H1 (cell line): ENCODE measurements at regions not wholly inside any gene's neighbourhood (a gene's known extent, or its start where the extent isn't known, plus 50 kb on each side); places are given as distances from the start of the nearest gene placed in this dataset.

Source experiments
- CTCF ChIA-PET: fragments of 300-600 bp; sonication (Branson Sonifier 250); formaldehyde crosslinking; loops from one replicate; lab custom pipeline; 2021; ENCODE audit not compliant: partially characterized antibody; lab: Charles Lee
- POLR2A ChIA-PET: fragments of 300-600 bp; sonication (Branson Sonifier 250); formaldehyde crosslinking; loops from one replicate; lab custom pipeline; 2021; ENCODE audit warnings: inconsistent platforms; ENCODE audit not compliant: partially characterized antibody; lab: Charles Lee
- DNase-seq, 2 experiments: peaks; one replicate each; pipeline versions ENCODE4 v3.0.0 to v3.0.0-alpha.2; 2010 to 2022; ENCODE audit warnings: low spot score in 2 of 2, low read depth in 1 of 2, mixed read lengths in 1 of 2
- FAIRE-seq: peaks from 2 replicates; lab custom pipeline; 2011; peaks lifted over from hg19 to GRCh38; lab: Jason Lieb, UNC
- H2AFZ ChIP-seq: 2 replicates; pipeline ENCODE4 v1.8.1; 2012; ENCODE audit warnings: low read length, inconsistent platforms
- H2AK5ac ChIP-seq: 2 replicates; pipeline ENCODE4 v1.6.1; 2013; ENCODE audit warnings: low read depth, low read length
- H2BK120ac ChIP-seq: replicated peaks from 2 replicates; pipeline ENCODE3; 2013; ENCODE audit warnings: low read depth, low read length, inconsistent platforms
- H2BK12ac ChIP-seq: 2 replicates; pipeline ENCODE4 v1.6.1; 2013; ENCODE audit warnings: low read depth, low read length
- H2BK15ac ChIP-seq: 2 replicates; pipeline ENCODE4 v1.6.1; 2013; ENCODE audit warnings: low read length
- H2BK20ac ChIP-seq: 2 replicates; pipeline ENCODE4 v1.6.1; 2013; ENCODE audit warnings: low read length
- H2BK5ac ChIP-seq: 2 replicates; pipeline ENCODE4 v1.6.1; 2013; ENCODE audit warnings: low read depth, low read length
- H3K14ac ChIP-seq: 2 replicates; pipeline ENCODE4 v1.6.1; 2013; ENCODE audit warnings: inconsistent platforms; ENCODE audit not compliant: insufficient read length
- H3K18ac ChIP-seq: 2 replicates; pipeline ENCODE4 v1.6.1; 2013; ENCODE audit warnings: low read length; ENCODE audit errors: extremely low read depth
- H3K23ac ChIP-seq: 2 replicates; pipeline ENCODE4 v1.6.1; 2013; ENCODE audit warnings: inconsistent platforms; ENCODE audit not compliant: insufficient read length
- H3K23me2 ChIP-seq: 2 replicates; pipeline ENCODE4 v1.6.1; 2013; ENCODE audit warnings: low read depth, low read length
- H3K27ac ChIP-seq: 2 replicates; pipeline ENCODE4 v1.6.1; 2011; ENCODE audit warnings: low read depth, low read length, inconsistent platforms
- H3K27me3 ChIP-seq, 4 experiments: replicated peaks in 1 of 4; 1 replicate in 1 of 4; 2 replicates in 3 of 4; pipeline versions ENCODE4 v1.6.1 to v1.8.1; 2011 to 2013; ENCODE audit warnings: low read length in 3 of 4, mild to moderate bottlenecking in 3 of 4, inconsistent platforms in 2 of 4, mixed read lengths in 2 of 4, moderate library complexity in 1 of 4; ENCODE audit not compliant: control insufficient read depth in 3 of 4, insufficient read depth in 3 of 4; ENCODE audit errors: extremely low read depth in 1 of 4
- H3K36me3 ChIP-seq, 4 experiments: 2 replicates each; pipeline versions ENCODE4 v1.6.1 to v1.8.1; 2011 to 2013; ENCODE audit warnings: mild to moderate bottlenecking in 4 of 4, low read length in 3 of 4, moderate library complexity in 2 of 4, control low read depth in 1 of 4, inconsistent platforms in 1 of 4; ENCODE audit not compliant: insufficient read depth in 4 of 4, control insufficient read depth in 2 of 4
- H3K4ac ChIP-seq: replicated peaks from 2 replicates; pipeline ENCODE3; 2013; ENCODE audit warnings: low read length, low read depth, mixed read lengths, inconsistent platforms; ENCODE audit not compliant: insufficient read length
- H3K4me1 ChIP-seq, 4 experiments: replicated peaks in 1 of 4; 1 replicate in 1 of 4; 2 replicates in 3 of 4; pipeline versions ENCODE4 v1.6.1 to v1.8.1; 2011 to 2013; ENCODE audit warnings: low read length in 3 of 4, inconsistent platforms in 2 of 4, mixed read lengths in 1 of 4; ENCODE audit not compliant: insufficient read depth in 4 of 4, control insufficient read depth in 3 of 4
- H3K4me2 ChIP-seq, 2 experiments: 2 replicates each; pipeline versions ENCODE4 v1.6.1 to v1.8.1; 2011 to 2013; ENCODE audit warnings: low read depth in 2 of 2, low read length in 2 of 2, control low read depth in 1 of 2, inconsistent platforms in 1 of 2, mild to moderate bottlenecking in 1 of 2; ENCODE audit not compliant: insufficient read depth in 1 of 2
- H3K4me3 ChIP-seq, 4 experiments: fragments of 200-600, 300-600 bp in 1 of 4; sonication (generic), shearing (Covaris generic), sonication (Bioruptor Twin) in 1 of 4; 2 replicates each; pipeline versions ENCODE4 v1.5.1 to v1.8.1; 2011 to 2016; ENCODE audit warnings: low read length in 4 of 4, low read depth in 3 of 4, control low read depth in 2 of 4, inconsistent platforms in 2 of 4, mild to moderate bottlenecking in 2 of 4, mixed read lengths in 1 of 4, moderate library complexity in 1 of 4; ENCODE audit not compliant: insufficient read depth in 2 of 4; ENCODE audit errors: extremely low read depth in 1 of 4
- H3K56ac ChIP-seq: replicated peaks from 2 replicates; pipeline ENCODE3; 2013; ENCODE audit warnings: low read depth, mild to moderate bottlenecking, mixed read lengths, low read length, inconsistent platforms; ENCODE audit not compliant: insufficient read length
- H3K79me1 ChIP-seq: 2 replicates; pipeline ENCODE4 v1.6.1; 2013; ENCODE audit warnings: low read depth, low read length, control low read depth
- H3K79me2 ChIP-seq, 2 experiments: 2 replicates each; pipeline versions ENCODE4 v1.6.1 to v1.8.1; 2012 to 2013; ENCODE audit warnings: low read length in 2 of 2, mild to moderate bottlenecking in 2 of 2, inconsistent platforms in 1 of 2; ENCODE audit not compliant: insufficient read depth in 2 of 2, control insufficient read depth in 1 of 2
- H3K9ac ChIP-seq, 4 experiments: replicated peaks in 1 of 4; 1 replicate in 1 of 4; 2 replicates in 3 of 4; pipeline versions ENCODE4 v1.6.1 to v1.8.1; 2011 to 2013; ENCODE audit warnings: low read depth in 3 of 4, low read length in 3 of 4, control low read depth in 2 of 4, mild to moderate bottlenecking in 2 of 4, moderate library complexity in 2 of 4, inconsistent platforms in 1 of 4; ENCODE audit errors: extremely low read depth in 1 of 4
- H3K9me3 ChIP-seq, 2 experiments: 2 replicates each; pipeline versions ENCODE4 v1.6.1 to v1.8.1; 2012 to 2013; ENCODE audit warnings: mild to moderate bottlenecking in 2 of 2, moderate library complexity in 2 of 2, control low read depth in 1 of 2, inconsistent platforms in 1 of 2, low read depth in 1 of 2, low read length in 1 of 2, mixed read lengths in 1 of 2; ENCODE audit not compliant: insufficient read depth in 2 of 2
- H4K20me1 ChIP-seq, 2 experiments: replicated peaks in 1 of 2; 2 replicates each; pipeline versions ENCODE3 to v1.8.1; 2011 to 2013; ENCODE audit warnings: inconsistent platforms in 2 of 2, low read length in 2 of 2, mild to moderate bottlenecking in 1 of 2; ENCODE audit not compliant: insufficient read depth in 2 of 2, control insufficient read depth in 1 of 2
- H4K5ac ChIP-seq: 2 replicates; pipeline ENCODE4 v1.6.1; 2013; ENCODE audit warnings: low read length, low read depth, mixed read lengths, inconsistent platforms; ENCODE audit not compliant: insufficient read length
- H4K8ac ChIP-seq: 2 replicates; pipeline ENCODE4 v1.8.0; 2013; ENCODE audit warnings: mild to moderate bottlenecking, moderate library complexity, low read length, inconsistent platforms; ENCODE audit not compliant: insufficient read depth; ENCODE audit errors: extremely low read depth
- H4K91ac ChIP-seq: replicated peaks from 2 replicates; pipeline ENCODE3; 2013; ENCODE audit warnings: low read length, mixed read lengths, inconsistent platforms; ENCODE audit not compliant: insufficient read length
- ASH2L ChIP-seq: fragments of 200-600, 300-600 bp; sonication (generic); IDR thresholded peaks from one replicate; pipeline ENCODE4 v1.7.1; 2017; ENCODE audit warnings: low read length
- CREB1 ChIP-seq: IDR thresholded peaks from 2 replicates; pipeline ENCODE4 v1.6.1; 2012; ENCODE audit warnings: inconsistent platforms
- CTCF ChIP-seq, 3 experiments: IDR thresholded peaks; 1 replicate in 2 of 3; 2 replicates in 1 of 3; pipeline versions ENCODE4 v1.5.1 to v1.6.1; 2011; ENCODE audit warnings: low read length in 3 of 3, mild to moderate bottlenecking in 3 of 3, inconsistent platforms in 2 of 3, low read depth in 1 of 3, moderate library complexity in 1 of 3; ENCODE audit not compliant: insufficient read depth in 1 of 3; ENCODE audit errors: control extremely low read depth in 1 of 3
- KDM4A ChIP-seq: IDR thresholded peaks from one replicate; pipeline ENCODE4 v1.7.1; 2012; ENCODE audit warnings: low read depth, mild to moderate bottlenecking, moderate library complexity, low read length, inconsistent platforms; ENCODE audit not compliant: severe bottlenecking
- KDM5A ChIP-seq: fragments of 200-600 bp; IDR thresholded peaks from 2 replicates; pipeline ENCODE4 v1.7.1; 2012; ENCODE audit warnings: mild to moderate bottlenecking, low read length, inconsistent platforms, mixed read lengths
- MAFK ChIP-seq: IDR thresholded peaks from 2 replicates; pipeline ENCODE4 v1.6.1; 2012; ENCODE audit warnings: low read depth, mild to moderate bottlenecking, improper control_type of control experiment, low read length
- RBBP5 ChIP-seq: IDR thresholded peaks from 2 replicates; pipeline ENCODE4 v1.7.1; 2012; ENCODE audit warnings: low read depth, mild to moderate bottlenecking, inconsistent platforms, low read length, moderate library complexity, borderline replicate concordance
- RXRA ChIP-seq: IDR thresholded peaks from 2 replicates; pipeline ENCODE4 v1.6.1; 2011; ENCODE audit warnings: low read depth, mild to moderate bottlenecking, low read length, moderate library complexity; ENCODE audit not compliant: insufficient read depth
- SRF ChIP-seq: IDR thresholded peaks from 2 replicates; pipeline ENCODE4 v1.6.1; 2011; ENCODE audit warnings: mild to moderate bottlenecking, low read depth, low read length, moderate library complexity
- TAF1 ChIP-seq: IDR thresholded peaks from 2 replicates; pipeline ENCODE4 v1.6.1; 2011; ENCODE audit warnings: mild to moderate bottlenecking, low read depth, low read length
- WGBS, 2 experiments: shearing (Covaris generic) in 1 of 2; methylation state at CpG; one replicate each; pipeline versions ENCODE4 v1.1.6 to v1.1.7; 2013 to 2015; ENCODE audit warnings: low lambda C conversion rate in 2 of 2, mixed read lengths in 2 of 2, inconsistent platforms in 1 of 2, low coverage in 1 of 2, missing lambda C conversion rate in 1 of 2; ENCODE audit not compliant: insufficient replicate concordance in 2 of 2, insufficient coverage in 1 of 2, insufficient read length in 1 of 2; ENCODE audit errors: extremely low coverage in 1 of 2, missing lambda C conversion rate in 1 of 2; 5-methylcytosine and 5-hydroxymethylcytosine counted together
- TF ChIP-seq, protein P1 (sequence below): IDR thresholded peaks from 2 replicates; pipeline ENCODE4 v1.6.1; 2012; ENCODE audit warnings: low read length, inconsistent platforms

DNA sequence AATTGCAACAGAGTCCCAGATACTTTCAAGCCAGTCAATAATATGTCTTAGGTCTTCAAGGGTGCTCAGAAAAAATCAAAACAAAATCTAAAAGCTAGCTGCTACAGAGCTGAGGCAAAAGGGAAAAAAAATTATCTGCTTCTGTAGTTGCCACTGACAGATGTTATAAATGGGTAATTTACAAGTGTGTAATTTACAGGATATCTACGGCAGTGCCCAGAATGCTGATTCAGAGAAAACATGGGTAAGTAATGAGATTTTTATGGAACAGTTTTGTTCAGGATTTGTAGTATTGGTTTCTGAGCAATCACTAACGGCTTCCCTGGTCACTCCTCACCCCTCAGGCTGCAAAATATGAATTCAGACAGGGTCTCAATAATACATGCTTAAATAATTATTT lies 234.1 kb downstream of the GALC start:
- no peak overlapping the region for H3K4me3 ChIP-seq
- no peak overlapping the region for H3K27ac ChIP-seq
- H3K4me1 ChIP-seq = no peaks in the 10 kb centered on the region
- ChIA-PET CTCF (interaction anchor here (3.6 kb wide), 1 partner anchor 13 kb away, joined by 27 read pairs; no protein-coding TSS in a partner anchor), POLR2A (no interaction called here)
- H4K20me1 ChIP-seq = no peaks in the 10 kb centered on the region
- H4K91ac ChIP-seq = no peak overlapping the region
- H2AK5ac ChIP-seq = no peak overlapping the region
- no peaks in the 10 kb centered on the region for H3K79me1 ChIP-seq
- H3K36me3 ChIP-seq = no peaks in the 10 kb centered on the region; a peak in 1 of 8 replicates
- H4K8ac ChIP-seq = no peak overlapping the region
- H3K4ac ChIP-seq = no peak overlapping the region
- FAIRE-seq (no peak), DNase-seq (no peak)
- H3K9ac ChIP-seq = no peak overlapping the region
- H3K23ac ChIP-seq = no peak overlapping the region
- H2BK20ac ChIP-seq = no peak overlapping the region
- H4K5ac ChIP-seq = no peak overlapping the region
- H2BK15ac ChIP-seq = no peak overlapping the region
- H3K23me2 ChIP-seq = no peaks in the 10 kb centered on the region; the same call in 1 of the 2 replicates
- no peaks in the 10 kb centered on the region for H3K79me2 ChIP-seq
- H3K27me3 ChIP-seq = no peaks in the 10 kb centered on the region
- H3K18ac ChIP-seq = no peak overlapping the region
- no peak overlapping the region for H2AFZ ChIP-seq
- H2BK120ac ChIP-seq = no peak overlapping the region
- H3K14ac ChIP-seq = no peak overlapping the region
- H3K4me2 ChIP-seq = no peak overlapping the region
- 92% methylated on average over 2 of the region's 2 CpGs; no CpG with 5 or more reads in 1 of the 2 experiments for WGBS, 2 experiments
- no peak overlapping the region for H3K56ac ChIP-seq
- peaks cover 14 to 17% of the 10 kb centered on the region in 2 experiments; a peak in 1 of 4 replicates for H3K9me3 ChIP-seq
- no peak overlapping the region for H2BK5ac ChIP-seq
- no peak overlapping the region for H2BK12ac ChIP-seq
- TF ChIP-seq TAF1 = no peak
- TF ChIP-seq CREB1 = no peak
- no peak for TF ChIP-seq CTCF (IDR thresholded peaks at IDR 0.05; ENCODE audit: control extremely low read depth in 1 of 3, insufficient read depth in 1 of 3, low read depth in 1 of 3, low read length in 3 of 3)
- TF ChIP-seq KDM5A = no peak
- TF ChIP-seq RXRA = no peak
- TF ChIP-seq, protein P1, sequence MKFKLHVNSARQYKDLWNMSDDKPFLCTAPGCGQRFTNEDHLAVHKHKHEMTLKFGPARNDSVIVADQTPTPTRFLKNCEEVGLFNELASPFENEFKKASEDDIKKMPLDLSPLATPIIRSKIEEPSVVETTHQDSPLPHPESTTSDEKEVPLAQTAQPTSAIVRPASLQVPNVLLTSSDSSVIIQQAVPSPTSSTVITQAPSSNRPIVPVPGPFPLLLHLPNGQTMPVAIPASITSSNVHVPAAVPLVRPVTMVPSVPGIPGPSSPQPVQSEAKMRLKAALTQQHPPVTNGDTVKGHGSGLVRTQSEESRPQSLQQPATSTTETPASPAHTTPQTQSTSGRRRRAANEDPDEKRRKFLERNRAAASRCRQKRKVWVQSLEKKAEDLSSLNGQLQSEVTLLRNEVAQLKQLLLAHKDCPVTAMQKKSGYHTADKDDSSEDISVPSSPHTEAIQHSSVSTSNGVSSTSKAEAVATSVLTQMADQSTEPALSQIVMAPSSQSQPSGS = no peak
- no peak for TF ChIP-seq SRF
- no peak for TF ChIP-seq MAFK
- TF ChIP-seq RBBP5 = no peak
- no peak for TF ChIP-seq KDM4A
- no peak for TF ChIP-seq ASH2L
